GM12878 (cell line): ENCODE measurements at regions not wholly inside any gene's neighbourhood (a gene's known extent, or its start where the extent isn't known, plus 50 kb on each side); places are given as distances from the start of the nearest gene placed in this dataset.

Experiments used
- ATAC-seq: fragments of 200-7000 bp; cut with Tn5 transposase; 3 replicates; pipeline ENCODE4 v1.9.1; 2020; ENCODE audit warnings: mild to moderate bottlenecking, moderate library complexity
- BruUV-seq: library from RNA; stranded (reverse); fragments of 400-500 nt; replicated peaks from 2 replicates; lab custom pipeline; 2021; lab: Mats Ljungman, UMichigan
- CTCF ChIA-PET: fragments of 300-600 bp; sonication (Branson Sonifier 250); formaldehyde crosslinking; extraction: SDS; loops from one replicate; lab custom pipeline; 2021; ENCODE audit warnings: inconsistent platforms; lab: Yijun Ruan, JAX
- POLR2A ChIA-PET: fragments of 350-600 bp; formaldehyde crosslinking; extraction: SDS; loops from one replicate; lab custom pipeline; 2021; ENCODE audit warnings: inconsistent platforms; lab: Charles Lee
- RAD21 ChIA-PET: fragments of 300-600 bp; sonication (Branson Sonifier 250); formaldehyde crosslinking; loops from one replicate; lab custom pipeline; 2023; ENCODE audit warnings: antibody characterized with exemption; ENCODE audit not compliant: unreplicated experiment; lab: Charles Lee
- SMC1A ChIA-PET: fragments of 300-600 bp; sonication (Branson Sonifier 250); formaldehyde crosslinking; loops from one replicate; lab custom pipeline; 2023; ENCODE audit not compliant: unreplicated experiment, uncharacterized antibody; lab: Charles Lee
- DNase-seq: peaks from one replicate; pipeline ENCODE4 v3.0.0-alpha.2; 2011; ENCODE audit warnings: low read depth, low spot score
- FAIRE-seq: peaks from 3 replicates; lab custom pipeline; 2011; peaks lifted over from hg19 to GRCh38; lab: Jason Lieb, UNC
- H2AFZ ChIP-seq: 2 replicates; pipeline ENCODE4 v1.6.0; 2011; ENCODE audit warnings: low read depth, low read length, control low read depth; ENCODE audit not compliant: control insufficient read depth
- H3K27ac ChIP-seq: 2 replicates; pipeline ENCODE4 v1.5.1; 2011; ENCODE audit warnings: control low read depth; ENCODE audit not compliant: control insufficient read depth, insufficient read depth
- H3K27me3 ChIP-seq, 2 experiments: replicated peaks in 1 of 2; 2 replicates each; pipeline versions ENCODE4 v1.6.0 to v1.6.1; 2011; ENCODE audit warnings: low read length in 1 of 2; ENCODE audit not compliant: control insufficient read depth in 2 of 2, insufficient read depth in 2 of 2
- H3K36me3 ChIP-seq, 2 experiments: 2 replicates each; pipeline ENCODE4 v1.5.1; 2011; ENCODE audit warnings: low read length in 1 of 2; ENCODE audit not compliant: control insufficient read depth in 2 of 2, insufficient read depth in 2 of 2
- H3K4me1 ChIP-seq: 2 replicates; pipeline ENCODE4 v1.6.1; 2011; ENCODE audit warnings: mild to moderate bottlenecking, low read length, moderate library complexity, mixed read lengths; ENCODE audit not compliant: control insufficient read depth, insufficient read depth
- H3K4me2 ChIP-seq: 2 replicates; pipeline ENCODE4 v1.6.0; 2011; ENCODE audit warnings: control low read depth; ENCODE audit not compliant: control insufficient read depth, insufficient read depth
- H3K4me3 ChIP-seq: fragments of 200-600 bp; sonication (generic); 2 replicates; pipeline ENCODE4 v1.5.1; 2016
- H3K79me2 ChIP-seq: 2 replicates; pipeline ENCODE4 v1.6.0; 2011; ENCODE audit warnings: low read length; ENCODE audit not compliant: control insufficient read depth, insufficient read depth
- H3K9ac ChIP-seq: 2 replicates; pipeline ENCODE4 v1.8.0; 2011; ENCODE audit warnings: low read length, control low read depth, mixed read lengths; ENCODE audit not compliant: control insufficient read depth, insufficient read depth
- H3K9me3 ChIP-seq: replicated peaks from 3 replicates; pipeline ENCODE4 v1.5.1; 2011; ENCODE audit warnings: mild to moderate bottlenecking, low read length; ENCODE audit not compliant: control insufficient read depth, insufficient read depth
- H4K20me1 ChIP-seq: 2 replicates; pipeline ENCODE4 v1.6.0; 2011; ENCODE audit not compliant: control insufficient read depth, insufficient read depth
- ATF2 ChIP-seq: IDR thresholded peaks from 2 replicates; pipeline ENCODE4 v1.6.1; 2012; ENCODE audit warnings: low read length, inconsistent platforms
- BMI1 ChIP-seq: fragments of 450-650 bp; IDR thresholded peaks from 2 replicates; pipeline ENCODE4 v1.6.1; 2016; ENCODE audit warnings: mild to moderate bottlenecking, moderate library complexity, borderline replicate concordance
- CBX3 ChIP-seq: fragments of 200-600 bp; sonication (generic); IDR thresholded peaks from 2 replicates; pipeline ENCODE4 v1.6.1; 2016; ENCODE audit warnings: low read depth, borderline replicate concordance
- CHD1 ChIP-seq: IDR thresholded peaks from 2 replicates; pipeline ENCODE4 v1.6.1; 2012; ENCODE audit warnings: low read depth, low read length, improper control_type of control experiment
- HCFC1 ChIP-seq: fragments of 150-350 bp; IDR thresholded peaks from 2 replicates; pipeline ENCODE4 v1.6.1; 2014; ENCODE audit warnings: low read length
- LARP7 ChIP-seq: fragments of 450-650 bp; IDR thresholded peaks from 2 replicates; pipeline ENCODE4 v1.6.1; 2017; ENCODE audit warnings: mild to moderate bottlenecking
- NR2C1 ChIP-seq: fragments of 450-650 bp; IDR thresholded peaks from 2 replicates; pipeline ENCODE4 v1.6.1; 2017; ENCODE audit warnings: antibody characterized with exemption, mild to moderate bottlenecking, moderate library complexity
- POLR2A ChIP-seq: IDR thresholded peaks from 2 replicates; pipeline ENCODE4 v1.6.1; 2011; ENCODE audit warnings: low read depth, mild to moderate bottlenecking, low read length
- POLR2AphosphoS2 ChIP-seq: IDR thresholded peaks from 2 replicates; pipeline ENCODE4 v1.6.1; 2011; ENCODE audit warnings: low read depth, mild to moderate bottlenecking, low read length, improper control_type of control experiment, moderate library complexity
- RB1 ChIP-seq: fragments of 450-650 bp; formaldehyde crosslinking; IDR thresholded peaks from 2 replicates; pipeline ENCODE4 v1.6.1; 2017; ENCODE audit warnings: mild to moderate bottlenecking, borderline replicate concordance
- SUPT20H ChIP-seq: IDR thresholded peaks from 2 replicates; pipeline ENCODE4 v1.6.1; 2011; ENCODE audit warnings: low read depth, mild to moderate bottlenecking, low read length, moderate library complexity, borderline replicate concordance; ENCODE audit not compliant: control insufficient read depth
- TCF3 ChIP-seq: IDR thresholded peaks from 2 replicates; pipeline ENCODE4 v1.6.1; 2012; ENCODE audit warnings: low read depth, mild to moderate bottlenecking, low read length, borderline replicate concordance; ENCODE audit not compliant: insufficient read depth
- ZBED1 ChIP-seq: IDR thresholded peaks from 2 replicates; pipeline ENCODE4 v1.6.1; 2016; ENCODE audit warnings: borderline replicate concordance
- WGBS: methylation state at CpG from one replicate; pipeline ENCODE4 v1.1.6; 2016; ENCODE audit warnings: low lambda C conversion rate; ENCODE audit not compliant: insufficient replicate concordance, insufficient coverage; ENCODE audit errors: missing lambda C conversion rate; 5-methylcytosine and 5-hydroxymethylcytosine counted together
- in situ Hi-C: fragments of 300-500 bp; cut with MboI; formaldehyde crosslinking; loops from 9 replicates; pipeline ENCODE4 v1.14.3; 2018; ENCODE audit warnings: mixed read lengths
- intact Hi-C: fragments of 100-400 bp; cut with micrococcal nuclease; formaldehyde crosslinking; loops from one replicate; pipeline ENCODE4 v1.14.2; 2022; ENCODE audit not compliant: unreplicated experiment

DNA sequence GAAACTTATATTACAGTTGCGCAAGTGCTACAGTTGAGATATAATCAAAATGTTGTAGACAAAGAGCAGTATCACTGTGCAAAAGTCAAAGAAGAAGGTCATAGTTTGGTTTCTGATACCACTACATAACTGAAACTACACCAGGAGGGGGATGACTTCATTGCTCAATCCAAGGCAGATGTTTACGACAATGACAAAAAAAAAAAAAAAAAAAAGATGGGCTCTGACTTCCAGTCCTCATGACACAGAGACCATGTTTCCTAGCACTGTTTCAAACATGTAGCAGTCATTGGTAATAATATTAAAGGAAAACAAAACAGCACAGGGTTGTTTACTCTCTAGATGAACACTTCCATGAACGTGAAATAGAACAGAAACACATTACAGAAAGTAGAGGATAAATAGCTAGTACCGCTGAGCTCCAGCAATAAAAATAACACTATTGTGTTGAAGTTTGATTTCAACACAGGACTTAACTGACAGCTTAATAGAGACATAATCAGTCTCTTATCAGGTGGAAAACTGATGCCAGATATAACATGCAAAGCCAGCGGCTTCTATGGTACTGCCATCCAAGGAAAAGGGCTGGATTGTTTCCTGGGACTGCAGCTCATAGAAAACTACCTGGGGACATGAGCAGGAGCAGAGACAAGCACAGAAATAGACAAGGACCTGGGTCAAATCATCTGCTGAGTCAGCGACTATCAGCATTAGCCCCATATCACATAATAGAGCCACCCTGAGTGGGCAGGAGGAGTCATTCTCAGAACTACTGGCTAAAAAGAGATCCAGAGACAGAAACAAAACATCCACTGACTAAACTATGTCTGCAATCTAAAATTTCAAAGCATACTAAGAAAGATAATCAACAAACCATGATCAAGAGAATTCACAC, 463.6 kb upstream of the SOX9 start:
- Histone ChIP-seq H3K4me1 (no peaks in the 10 kb centered on the region), H3K79me2 (no peaks in the 10 kb centered on the region), H3K27ac (no peak overlapping the region), H3K9ac (no peak overlapping the region), H3K4me3 (no peak overlapping the region), H2AFZ (no peak overlapping the region), H3K36me3 (no peaks in the 10 kb centered on the region), H3K27me3 (no peaks in the 10 kb centered on the region), H3K4me2 (no peak overlapping the region), H3K9me3 (no peaks in the 10 kb centered on the region), H4K20me1 (no peaks in the 10 kb centered on the region)
- WGBS, result 39% methylated on average over 6 of the region's 6 CpGs
- ATAC-seq (no peak), DNase-seq (no peak), FAIRE-seq (no peak)
- SMC1A ChIA-PET, result no interaction called here
- intact Hi-C loops (no loop called here), in situ Hi-C loops (no loop called here)
- CTCF ChIA-PET, result no interaction called here
- BruUV-seq, result no TSS peak
- RAD21 ChIA-PET, result no interaction called here
- POLR2A ChIA-PET, result no interaction called here
- no peak for TF ChIP-seq POLR2AphosphoS2
- TF ChIP-seq RB1, result no peak
- TF ChIP-seq ZBED1, result no peak
- TF ChIP-seq HCFC1, result no peak
- TF ChIP-seq CHD1, result no peak

DNA sequence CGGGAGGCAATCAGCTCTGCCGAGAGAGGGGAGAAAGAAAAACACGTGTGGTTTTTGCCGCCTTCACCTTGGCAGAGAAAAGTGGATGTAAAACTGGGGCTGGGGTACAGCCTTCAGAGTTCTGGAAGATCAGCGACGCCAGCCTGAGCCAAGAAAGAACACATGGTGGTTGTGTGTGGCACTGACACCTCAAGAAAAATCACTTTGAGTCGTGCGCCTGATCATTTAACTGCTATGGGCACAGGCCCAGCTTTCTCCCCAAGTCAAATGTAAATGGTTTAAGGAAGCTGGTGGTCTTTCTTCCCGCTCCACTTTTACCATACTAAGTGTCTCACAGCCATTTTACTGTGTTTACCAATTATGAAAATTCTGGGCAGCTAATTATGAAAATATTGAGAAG, 461.8 kb upstream of the SOX9 start:
- ChIA-PET CTCF (interaction anchor here (1.3 kb wide), 1 partner anchor 185 kb away, joined by 3 read pairs; no protein-coding TSS in a partner anchor), POLR2A (no interaction called here), SMC1A (interaction anchor here (0.8 kb wide), 1 partner anchor 10 kb away, joined by 3 read pairs; no protein-coding TSS in a partner anchor), RAD21 (no interaction called here)
- FAIRE-seq, result no peak
- BruUV-seq, result no TSS peak
- no peak overlapping the region for H3K4me2 ChIP-seq
- no peaks in the 10 kb centered on the region for H3K36me3 ChIP-seq
- H2AFZ ChIP-seq, result no peak overlapping the region
- H3K4me3 ChIP-seq, result no peak overlapping the region
- ATAC-seq, result no peak
- no peaks in the 10 kb centered on the region for H3K4me1 ChIP-seq
- H3K79me2 ChIP-seq, result no peaks in the 10 kb centered on the region
- WGBS, result 59% methylated on average over 9 of the region's 9 CpGs
- no peaks in the 10 kb centered on the region for H3K9me3 ChIP-seq
- no peak for DNase-seq
- no peaks in the 10 kb centered on the region for H3K27me3 ChIP-seq
- no peaks in the 10 kb centered on the region for H4K20me1 ChIP-seq
- H3K27ac ChIP-seq, result no peak overlapping the region
- H3K9ac ChIP-seq, result no peak overlapping the region
- in situ Hi-C loops (no loop called here), intact Hi-C loops (no loop called here)
- TF ChIP-seq CBX3 (no peak), CHD1 (no peak), NR2C1 (no peak), POLR2A (no peak), TCF3 (no peak), ATF2 (no peak), BMI1 (no peak), LARP7 (no peak), SUPT20H (no peak)
